OCI-M1 (cell line): ENCODE measurements at regions not wholly inside any gene's neighbourhood (a gene's known extent, or its start where the extent isn't known, plus 50 kb on each side); places are given as distances from the start of the nearest gene placed in this dataset.

Experiments
- DNase-seq: peaks from one replicate; lab custom pipeline; 2025; lab: John Stamatoyannopoulos, UW

DNA sequence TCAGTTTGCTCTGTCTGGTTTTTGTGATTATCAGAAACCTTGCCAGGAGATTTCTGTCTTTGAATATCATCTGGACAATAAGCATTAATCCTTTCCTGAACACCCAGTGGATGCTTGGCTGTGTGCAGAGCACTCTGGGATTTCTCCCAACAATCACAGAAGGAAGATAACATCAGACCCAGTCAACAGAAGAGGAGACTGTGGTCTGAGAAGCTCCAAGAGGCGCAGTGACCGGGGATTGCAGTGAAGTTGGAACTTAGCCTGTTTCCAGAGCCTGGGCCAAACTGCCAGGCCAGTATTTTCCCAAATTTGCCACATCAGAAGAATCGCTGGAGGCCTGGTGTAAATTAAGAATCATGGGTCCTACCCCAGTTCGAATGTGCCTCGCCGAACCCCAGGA, 264.7 kb downstream of the C16orf95 start:
- DNase-seq = no peak

DNA sequence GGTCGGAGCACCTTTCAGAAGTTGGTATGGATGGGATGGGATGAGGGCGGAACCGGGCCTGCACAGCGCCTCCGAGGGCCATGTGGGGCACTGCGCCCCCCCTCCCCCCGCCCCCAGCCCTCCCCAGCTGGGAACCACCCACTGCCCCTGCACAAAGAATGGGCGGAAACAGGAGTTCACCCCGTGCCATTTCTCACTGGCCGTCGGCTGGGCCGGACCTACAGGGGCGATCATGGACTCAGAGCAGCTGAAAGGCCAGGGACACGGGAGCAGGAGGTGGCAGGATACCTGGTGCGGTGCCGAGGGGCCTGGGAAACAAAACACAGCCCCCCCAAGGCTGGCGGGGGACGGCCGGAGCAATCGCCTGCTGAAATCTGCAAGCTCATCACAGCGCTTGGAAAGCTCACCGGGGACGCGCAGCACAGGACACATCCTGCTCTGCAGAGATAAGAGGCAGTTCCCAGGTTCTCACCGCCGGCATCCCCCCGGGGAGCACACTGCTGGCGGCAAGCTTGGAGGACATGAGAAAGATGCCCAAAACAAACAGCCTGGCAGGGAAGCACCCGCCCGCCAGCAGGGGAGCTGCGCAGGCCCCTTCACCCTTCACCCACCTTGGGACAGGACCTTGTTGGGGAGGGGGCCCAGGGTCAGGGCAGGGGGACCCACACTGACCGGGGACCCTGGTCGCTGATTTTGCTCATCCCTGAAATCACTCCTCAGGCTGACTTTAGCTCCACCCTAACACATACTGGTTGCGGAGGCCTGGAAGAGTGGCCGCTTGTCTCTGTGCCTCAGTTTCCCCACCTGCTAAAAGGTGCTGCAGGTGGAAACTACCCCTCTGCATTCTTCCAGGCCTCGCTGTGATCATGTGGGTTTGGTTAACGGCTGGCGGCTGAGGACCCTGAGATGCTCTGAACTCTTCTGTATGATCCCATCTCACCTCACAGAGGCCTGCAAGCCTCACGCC, 263.9 kb downstream of the C16orf95 start:
- DNase-seq = peak; percentile 10

DNA sequence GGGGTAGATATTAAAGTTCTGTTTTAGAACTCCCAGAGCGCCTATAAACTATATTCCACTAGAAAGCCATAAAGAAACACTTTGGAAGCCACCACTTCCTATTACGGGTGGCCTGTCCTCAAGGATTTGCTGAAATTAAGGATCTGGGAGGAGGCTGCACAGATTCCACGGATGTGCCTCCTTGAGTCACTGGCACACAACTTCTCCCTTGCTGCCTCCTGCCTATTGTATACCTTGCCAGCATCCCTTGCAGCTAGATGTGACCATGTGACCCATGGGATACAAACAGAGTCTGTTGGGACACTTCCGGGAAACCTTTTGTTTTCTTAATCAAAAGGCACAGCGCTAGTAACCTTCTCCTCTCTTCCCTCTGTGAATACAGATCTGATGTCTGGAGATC, 263.0 kb downstream of the C16orf95 start:
- no peak for DNase-seq

DNA sequence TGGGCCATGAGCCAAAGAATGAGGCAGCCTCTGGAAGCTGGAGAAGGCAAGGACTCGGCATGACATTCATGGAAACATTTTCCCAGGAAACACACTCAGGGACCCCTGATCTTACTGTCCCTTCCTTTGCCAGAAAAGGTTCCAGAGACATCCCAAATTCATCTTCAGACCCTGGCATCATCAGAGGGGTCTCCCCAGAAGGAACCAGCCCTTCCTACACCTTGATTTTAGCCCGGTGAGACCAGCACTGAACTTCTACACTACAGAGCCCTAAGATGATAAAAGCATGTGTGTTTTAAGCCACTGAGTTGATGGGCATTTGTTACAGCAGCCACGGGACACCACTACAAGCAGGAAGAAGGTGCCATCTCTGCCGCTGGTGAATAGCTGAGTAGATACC, 262.3 kb downstream of the C16orf95 start:
- DNase-seq = no peak

DNA sequence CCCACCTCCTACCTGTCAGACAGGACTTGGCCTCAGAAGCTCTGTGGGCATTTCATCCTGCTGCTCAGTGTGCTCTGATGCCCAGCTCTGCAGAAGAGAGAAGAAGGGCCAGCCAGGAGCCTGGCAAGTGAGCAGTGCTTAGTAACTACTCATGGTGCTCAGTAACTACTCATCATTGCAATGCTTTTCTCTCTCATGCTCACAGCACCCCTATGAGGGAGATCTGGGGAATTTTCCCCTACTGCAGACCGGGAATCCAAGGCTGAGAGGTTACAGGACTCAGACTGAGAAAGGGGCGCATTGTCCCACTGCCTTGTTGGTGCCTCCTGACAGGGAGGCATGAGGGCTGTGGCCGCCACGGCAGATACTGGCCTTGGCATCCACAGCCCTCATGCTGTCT, 261.1 kb downstream of the C16orf95 start:
- no peak for DNase-seq

DNA sequence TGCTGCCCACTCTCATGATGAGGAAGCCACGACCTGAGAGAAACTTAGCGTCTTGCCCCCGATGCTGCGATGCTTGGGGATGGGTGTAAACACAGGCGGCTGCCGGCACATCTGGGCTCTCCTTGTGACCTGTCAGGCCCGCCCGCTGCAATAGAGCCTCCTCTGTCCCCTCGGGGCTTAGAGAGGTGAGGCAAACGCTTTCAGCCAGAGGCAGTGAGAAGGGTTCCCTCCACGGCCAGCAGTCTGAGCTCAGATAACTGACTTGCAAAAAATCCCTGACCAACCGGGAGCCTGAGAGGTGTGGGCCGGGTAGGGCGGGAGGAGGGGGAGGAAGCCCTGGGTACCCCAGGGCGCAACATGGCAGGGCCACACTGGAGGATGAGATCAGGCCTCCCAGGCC, 260.6 kb downstream of the C16orf95 start:
- no peak for DNase-seq

DNA sequence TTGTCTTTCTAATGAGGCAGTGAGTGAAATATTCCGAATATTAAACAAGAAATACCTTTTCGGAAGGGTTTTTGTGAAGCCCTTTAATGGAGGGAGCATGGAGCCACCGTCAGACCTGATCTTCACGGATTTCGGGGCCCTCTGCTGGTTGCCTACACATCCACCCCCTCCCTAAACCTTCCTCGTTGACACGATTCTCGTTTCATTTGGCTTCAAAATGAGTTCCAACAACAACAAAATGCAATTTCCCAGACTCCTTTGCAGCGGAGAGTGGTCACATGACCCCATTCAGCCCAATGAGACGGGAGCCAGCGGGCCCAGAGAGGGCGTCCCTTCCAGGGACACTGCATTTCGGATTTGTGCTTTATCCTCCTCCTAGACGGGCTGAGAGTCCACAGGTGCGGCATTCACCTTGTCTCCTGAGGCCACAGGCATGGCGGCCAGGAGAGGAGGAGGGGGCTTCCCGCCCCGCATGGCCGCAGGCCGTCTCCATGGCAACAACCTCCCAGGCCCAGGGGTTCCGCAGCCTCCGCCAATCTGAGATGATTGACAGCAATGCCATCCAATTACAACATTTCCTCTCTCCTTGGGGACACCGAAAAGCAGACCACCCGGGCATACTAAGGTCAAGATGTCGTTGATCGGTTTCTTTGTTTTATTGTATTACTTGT, 259.8 kb downstream of the C16orf95 start:
- no peak for DNase-seq

DNA sequence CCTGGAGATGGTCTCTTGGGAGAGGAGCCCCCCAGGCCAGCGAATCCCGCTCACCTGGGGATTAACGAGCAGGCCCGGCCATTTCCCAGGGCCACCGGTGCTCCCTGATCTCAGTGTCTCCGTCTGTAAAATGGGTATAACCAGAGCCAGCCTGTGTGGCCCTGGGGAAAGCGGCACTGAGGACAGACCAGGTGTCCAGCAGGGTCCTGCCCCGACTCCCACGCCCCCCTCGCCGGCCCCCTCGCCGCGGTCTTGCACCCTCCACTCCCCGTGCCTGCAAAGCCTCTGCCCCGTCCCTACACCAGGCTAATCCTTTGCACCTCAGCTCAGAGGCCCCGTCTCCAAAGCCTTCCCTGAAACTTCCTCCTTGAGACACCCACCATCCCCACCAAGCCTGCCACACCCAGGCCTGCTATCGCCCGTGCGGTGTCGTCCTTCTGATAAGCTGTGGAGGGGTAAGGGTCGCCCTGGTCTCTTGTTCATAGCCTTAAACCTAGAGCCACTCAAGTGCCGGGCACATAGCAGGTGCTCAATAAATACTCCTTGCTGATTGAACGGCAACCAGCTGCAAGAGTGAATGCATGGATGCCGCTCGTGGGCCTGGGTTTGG, 259.1 kb downstream of the C16orf95 start:
- no peak for DNase-seq

DNA sequence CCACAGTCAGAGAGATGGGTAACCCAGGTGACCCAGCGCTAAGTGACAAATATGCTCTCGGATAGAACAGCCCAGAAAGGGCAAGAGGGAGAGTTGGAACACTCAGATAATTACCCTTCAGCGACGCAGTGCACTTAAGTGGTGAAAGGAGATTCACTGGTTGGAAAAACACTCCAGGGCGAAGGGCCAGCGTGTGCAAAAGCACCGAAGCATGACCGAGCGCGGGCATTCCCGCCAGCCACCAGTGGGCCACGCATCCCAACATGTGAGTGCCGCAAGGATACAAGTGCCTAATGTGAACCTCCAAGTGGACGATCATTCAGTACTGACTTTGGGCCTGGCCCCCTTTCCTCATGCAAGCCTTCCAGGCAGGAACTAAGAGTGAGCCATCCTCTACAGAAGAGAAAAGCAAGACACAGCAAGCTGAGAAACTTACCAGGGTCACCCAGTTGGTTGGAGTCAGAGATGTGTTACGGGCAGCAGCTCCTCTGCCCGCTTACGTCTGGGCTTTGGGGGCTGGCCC, 258.4 kb downstream of the C16orf95 start:
- DNase-seq = no peak

DNA sequence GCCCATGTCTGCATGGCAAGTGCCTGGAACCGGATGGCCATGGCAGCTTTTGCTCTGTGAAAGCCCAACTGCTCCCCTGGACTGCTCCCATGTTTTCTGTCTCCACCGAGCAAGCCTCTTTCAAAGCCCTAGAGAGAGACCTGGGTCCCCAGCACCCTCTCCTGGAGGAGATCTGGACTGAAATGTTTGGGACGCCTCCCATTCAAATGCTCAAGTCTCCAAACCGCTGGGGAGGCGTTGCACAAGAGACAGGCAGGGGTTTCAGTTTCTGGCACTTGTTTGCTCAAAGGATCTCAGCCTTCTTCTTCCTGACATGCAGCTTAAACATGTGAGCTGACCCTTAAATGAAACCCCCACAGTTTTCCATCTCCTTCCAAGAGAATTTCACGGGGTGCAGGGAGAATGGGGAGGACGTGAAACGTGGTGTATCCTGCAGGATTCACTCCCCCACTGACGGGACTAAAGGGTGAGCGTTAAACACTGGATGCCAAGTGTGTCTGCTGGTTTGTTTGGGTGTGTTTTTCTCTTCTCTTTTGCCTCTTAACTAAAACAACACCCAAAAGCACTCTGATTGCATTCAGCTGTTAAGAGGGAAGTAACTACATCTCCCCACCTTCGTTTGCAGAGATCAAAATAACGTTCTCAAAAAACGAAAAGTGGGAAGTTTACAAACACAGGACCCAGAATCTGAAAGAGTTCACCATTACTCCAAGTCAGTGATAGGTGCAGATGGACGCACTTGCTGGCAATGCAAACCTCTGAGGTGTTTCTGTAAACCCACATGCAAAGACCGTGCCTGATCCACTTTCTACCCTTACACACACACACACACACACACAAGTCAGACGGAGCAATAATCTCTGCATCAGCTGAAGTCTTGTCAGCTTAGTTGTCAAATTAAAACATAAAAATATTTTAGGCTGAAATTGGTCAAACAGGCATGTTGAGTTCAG, 256.9 kb downstream of the C16orf95 start:
- peak; percentile 22 for DNase-seq

DNA sequence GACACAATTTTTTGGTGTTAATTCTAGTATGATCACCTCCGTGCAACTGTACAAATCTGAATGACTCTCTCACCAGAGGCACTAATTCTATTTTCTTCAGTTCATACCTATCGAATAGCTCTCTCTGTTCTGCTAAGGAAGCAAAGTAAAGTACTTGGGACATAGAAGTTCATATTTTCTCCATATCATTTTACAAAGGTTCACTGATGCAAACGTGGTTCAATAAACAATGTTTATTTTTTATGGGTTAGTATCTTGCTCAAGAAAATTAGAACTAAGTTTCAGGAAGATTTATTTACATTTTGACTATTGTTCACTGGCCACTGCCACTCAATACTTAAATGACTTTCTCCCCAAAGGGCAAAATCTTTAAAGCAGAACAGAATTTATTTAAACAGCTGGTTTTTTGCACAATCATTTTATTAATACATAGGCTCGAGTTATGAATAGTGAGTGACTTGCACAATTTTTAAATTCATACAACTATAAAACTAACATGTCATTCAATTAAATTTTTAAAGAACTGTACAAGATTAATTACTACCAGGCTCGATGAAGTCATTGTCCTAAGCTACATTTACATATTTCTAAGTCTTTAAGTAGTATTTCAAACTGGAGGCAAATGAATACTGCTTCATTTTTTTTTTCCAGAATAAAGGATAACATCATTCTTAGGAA, 255.8 kb downstream of the C16orf95 start:
- DNase-seq = no peak

DNA sequence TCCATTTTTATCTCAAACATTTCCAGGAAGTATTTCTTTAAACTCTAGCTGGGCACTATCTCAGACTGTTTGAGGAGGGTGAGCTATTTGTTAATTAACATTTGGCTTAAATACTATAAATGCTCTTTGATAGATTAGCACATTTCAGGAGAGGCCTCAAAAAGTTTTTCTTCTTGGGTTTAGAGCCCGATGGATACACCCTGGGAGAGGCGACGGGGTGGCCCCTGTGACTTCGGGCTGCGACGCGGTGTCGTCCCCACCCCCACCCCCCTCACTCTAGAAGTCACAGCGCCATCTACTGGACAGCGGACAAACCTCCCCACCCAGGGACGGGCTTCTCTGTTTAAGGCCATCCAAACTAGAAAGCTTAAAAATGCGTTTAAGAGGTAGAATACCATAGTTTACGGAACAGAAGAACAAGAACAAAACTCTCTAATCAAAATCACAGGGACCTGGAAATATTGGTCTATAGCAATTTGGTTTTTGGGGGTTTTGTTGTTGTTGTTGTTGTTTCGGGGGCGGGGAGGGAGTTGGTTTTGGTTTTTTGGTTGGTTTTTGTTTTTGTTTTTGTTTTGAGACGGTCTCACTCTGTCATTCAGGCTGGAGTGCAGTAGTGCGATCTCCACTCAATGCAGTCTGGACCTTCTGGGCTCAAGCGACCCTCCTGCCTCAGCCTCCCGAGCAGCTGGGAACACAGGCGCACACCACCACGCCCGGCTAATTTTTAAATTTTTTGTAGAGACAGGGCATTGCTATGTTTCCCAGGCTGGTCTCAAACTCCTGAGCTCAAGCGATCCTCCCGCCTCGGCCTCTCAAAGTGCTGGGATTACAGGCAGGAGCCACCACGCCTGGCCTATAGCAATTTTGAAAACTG, 254.4 kb downstream of the C16orf95 start:
- peak; percentile 84 for DNase-seq

DNA sequence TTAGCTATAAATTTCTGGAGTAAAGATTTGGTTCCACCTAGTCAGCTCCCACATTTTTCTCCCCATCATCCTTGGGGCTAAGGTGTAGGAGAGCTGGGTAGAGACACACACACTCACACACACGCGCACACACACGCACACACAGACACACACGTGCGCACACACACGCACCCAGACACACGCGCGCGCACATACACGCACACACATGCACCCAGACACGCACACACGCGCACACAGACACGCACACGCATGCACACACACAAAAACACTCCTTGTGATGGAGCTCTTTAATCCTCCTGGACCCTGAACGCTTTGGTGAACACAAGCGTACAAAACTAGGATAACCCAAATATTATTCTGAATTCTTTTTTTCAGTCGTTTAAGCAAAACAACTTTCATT, 253.6 kb downstream of the C16orf95 start:
- DNase-seq = no peak

DNA sequence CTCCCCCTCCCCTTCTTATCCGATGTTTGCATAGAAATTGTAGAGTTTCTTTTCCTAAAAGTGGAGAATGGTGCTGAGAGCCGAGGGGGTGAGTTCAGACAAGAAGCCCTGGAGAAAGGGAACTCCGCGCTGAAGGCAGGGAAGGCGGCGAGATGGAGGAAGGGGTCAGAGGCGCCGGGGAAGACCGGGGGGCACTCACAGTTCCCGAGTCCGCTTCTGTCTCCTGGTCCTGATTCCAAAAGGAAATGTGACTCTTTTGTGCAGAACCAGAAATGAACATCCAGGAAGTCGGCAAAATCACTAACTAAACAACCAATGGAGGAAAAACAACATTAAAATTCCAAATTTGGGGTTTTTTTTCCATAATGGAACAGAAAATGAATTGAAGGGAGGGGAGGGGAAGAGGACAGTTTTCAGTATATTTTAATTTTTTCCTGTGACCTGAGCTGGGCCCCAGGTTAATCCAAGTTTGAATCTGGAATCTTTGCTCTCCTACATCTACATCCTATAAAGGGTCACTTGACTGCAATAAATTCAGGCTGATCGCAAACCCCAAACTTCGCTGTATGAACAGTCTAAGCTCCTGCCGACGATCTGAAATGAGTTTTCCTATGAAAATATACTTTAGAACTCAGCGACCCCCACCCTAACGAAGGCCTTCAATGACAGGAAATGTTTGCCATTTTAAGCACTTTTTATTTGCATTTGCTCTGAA, 252.3 kb downstream of the C16orf95 start:
- no peak for DNase-seq

DNA sequence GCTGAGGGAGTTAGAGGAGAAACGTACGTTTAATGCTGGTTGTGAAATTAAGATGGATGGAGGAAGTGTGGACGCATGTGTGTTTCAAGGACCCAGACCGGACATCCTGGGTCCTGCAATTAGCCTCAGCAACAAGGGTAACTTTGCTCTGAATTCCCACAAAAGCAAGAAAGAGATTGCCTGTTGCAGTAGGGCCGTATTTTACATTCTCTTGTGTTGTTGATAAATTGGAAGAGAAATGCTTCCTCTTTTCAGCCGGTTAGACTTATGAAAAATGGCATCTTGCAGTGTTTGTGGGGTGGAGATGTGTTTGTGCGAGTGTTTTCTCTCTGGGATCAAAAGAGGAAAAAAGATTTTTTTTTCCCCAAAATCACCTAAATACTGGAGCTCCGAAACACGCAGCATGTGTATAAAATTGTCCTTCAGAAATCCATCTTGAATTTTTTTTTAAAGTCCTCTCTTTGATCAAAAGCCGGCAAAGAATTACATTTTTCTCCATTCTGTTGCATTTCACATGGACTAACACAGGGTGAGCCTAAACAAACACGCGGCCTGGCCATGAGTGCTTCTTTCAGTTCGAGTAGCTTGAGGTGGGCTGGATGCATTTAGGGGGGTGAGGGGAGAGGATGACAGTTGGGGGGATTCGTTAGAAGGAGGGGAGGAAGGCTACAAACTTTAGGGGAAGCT, 251.6 kb downstream of the C16orf95 start:
- DNase-seq = peak; percentile 3

DNA sequence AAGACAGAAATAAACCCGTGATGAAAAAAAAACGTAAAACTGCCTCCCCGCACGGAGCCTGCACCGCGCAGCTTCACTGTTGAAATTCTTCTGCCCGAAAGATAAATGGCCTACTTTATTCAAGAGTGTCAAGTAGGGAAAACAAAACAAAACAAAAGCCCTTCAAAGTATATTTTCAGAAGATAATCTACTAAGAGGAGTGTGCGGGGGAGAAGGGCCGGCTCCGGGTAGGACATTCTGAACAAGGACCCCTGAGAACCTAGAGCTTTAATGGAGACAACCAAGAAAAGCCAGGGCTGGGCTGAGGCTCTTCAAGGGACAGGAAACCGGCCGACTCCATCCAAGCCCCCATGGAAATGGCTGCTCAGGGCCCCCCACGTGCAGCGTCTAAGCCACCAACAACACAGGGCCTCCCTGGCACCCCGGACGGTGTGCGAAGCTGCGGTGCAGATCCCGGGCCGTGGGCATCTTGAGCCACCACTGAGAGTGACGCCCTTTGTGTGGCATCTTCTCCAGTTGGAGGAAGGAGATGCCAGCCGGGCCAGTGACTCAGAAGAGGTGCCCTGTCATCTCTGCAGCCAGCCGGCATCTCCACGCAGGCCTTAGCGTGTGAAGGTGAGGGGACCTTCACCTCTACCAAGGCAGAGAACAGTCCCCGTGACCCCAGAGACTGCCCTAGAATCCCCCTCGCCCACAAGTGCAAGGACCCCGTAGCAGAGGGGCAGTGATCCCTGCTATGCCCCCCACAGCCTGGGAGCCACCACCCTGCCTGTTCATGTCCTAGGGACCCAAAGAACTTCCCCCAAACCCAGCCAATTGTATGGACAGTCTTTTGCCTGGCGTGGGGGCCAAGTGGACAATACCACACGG, 250.8 kb downstream of the C16orf95 start:
- no peak for DNase-seq

DNA sequence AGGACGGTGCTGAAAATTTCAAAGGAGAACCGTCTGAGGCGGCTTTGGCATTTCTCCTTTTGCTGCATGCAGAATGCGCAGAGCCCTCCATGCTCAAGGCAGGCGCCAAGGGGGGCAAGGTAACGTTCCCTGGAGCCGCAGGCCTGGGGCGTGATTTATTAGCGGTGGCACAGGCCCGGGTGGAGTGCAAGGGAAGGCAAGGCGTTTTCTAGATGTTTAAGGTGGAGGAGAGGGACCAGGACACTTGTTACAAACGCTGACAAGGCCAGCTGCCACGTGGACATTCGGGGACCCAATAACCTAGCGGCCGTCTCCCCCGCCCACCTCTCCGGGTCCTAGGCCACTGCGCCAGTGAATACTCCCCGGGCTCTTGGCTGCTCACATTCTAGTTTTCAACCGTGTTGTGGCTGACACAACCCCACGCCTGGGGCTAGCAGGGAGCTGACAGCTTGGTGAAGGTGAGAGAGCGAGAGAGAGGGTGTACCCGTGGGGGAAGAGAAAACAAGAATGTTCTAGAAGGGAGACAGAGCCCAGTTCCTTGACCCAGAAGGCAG, 250.1 kb downstream of the C16orf95 start:
- no peak for DNase-seq
